HCT116 (cell line): ENCODE measurements at regions not wholly inside any gene's neighbourhood (a gene's known extent, or its start where the extent isn't known, plus 50 kb on each side); places are given as distances from the start of the nearest gene placed in this dataset.
"Not testable (repeated sequence)": the region's sequence is repeated elsewhere in the genome, so short reads cannot be mapped to it uniquely, and the experiment has no call there.

Source experiments
- ATAC-seq: fragments of 200-7000 bp; cut with Tn5 transposase; 2 replicates; pipeline ENCODE4 v1.9.1; 2020; ENCODE audit warnings: mild to moderate bottlenecking, moderate library complexity
- BruUV-seq: library from RNA; stranded (reverse); fragments of 400-500 nt; replicated peaks from 2 replicates; lab custom pipeline; 2021; lab: Mats Ljungman, UMichigan
- CTCF ChIA-PET: fragments of 300-600 bp; sonication (Branson Sonifier 250); formaldehyde crosslinking; loops from one replicate; lab custom pipeline; 2021; ENCODE audit warnings: antibody characterized with exemption; lab: Charles Lee
- POLR2A ChIA-PET: fragments of 300-600, 350-600 bp; sonication (Branson Sonifier 250); formaldehyde crosslinking; loops from one replicate; lab custom pipeline; 2021; ENCODE audit warnings: antibody characterized with exemption; lab: Charles Lee
- RAD21 ChIA-PET, 2 experiments: fragments of 300-600 bp; sonication (Branson Sonifier 250); formaldehyde crosslinking; loops; one replicate each; lab custom pipeline; 2023; ENCODE audit warnings: low total read pairs in 2 of 2; ENCODE audit not compliant: uncharacterized antibody in 2 of 2, unreplicated experiment in 2 of 2, low non-redundant PET in 1 of 2; lab: Charles Lee
- DNase-seq: peaks from one replicate; pipeline ENCODE4 v3.0.0-alpha.2; 2010; ENCODE audit warnings: low read depth, low spot score
- H2AFZ ChIP-seq: fragments of 200-600 bp; shearing (Covaris generic), sonication (generic); 2 replicates; pipeline ENCODE4 v1.6.1; 2017; ENCODE audit warnings: low read depth, mixed run types, mixed read lengths, antibody characterized with exemption, low read length; ENCODE audit not compliant: poor library complexity, severe bottlenecking
- H3K27ac ChIP-seq: 2 replicates; pipeline ENCODE4 v1.5.1; 2012; ENCODE audit warnings: low read depth, low read length
- H3K27me3 ChIP-seq: fragments of 200-600 bp; sonication (generic); 2 replicates; pipeline ENCODE4 v1.6.1; 2016; ENCODE audit warnings: mixed run types, low read length, mixed read lengths; ENCODE audit not compliant: insufficient read depth
- H3K36me3 ChIP-seq, 2 experiments: fragments of 200-500 bp in 1 of 2; fragments of 200-600 bp in 1 of 2; sonication (Bioruptor generic) in 1 of 2; sonication (generic) in 1 of 2; 2 replicates each; pipeline versions ENCODE4 v1.5.1 to v1.6.1; 2014 to 2016; ENCODE audit warnings: low read length in 2 of 2, inconsistent platforms in 1 of 2, mixed read lengths in 1 of 2, mixed run types in 1 of 2; ENCODE audit not compliant: insufficient read depth in 2 of 2, control insufficient read depth in 1 of 2
- H3K4me1 ChIP-seq, 2 experiments: fragments of 200-600 bp in 1 of 2; sonication (generic) in 1 of 2; 2 replicates each; pipeline versions ENCODE4 v1.5.1 to v1.6.1; 2012 to 2017; ENCODE audit warnings: low read length in 2 of 2, inconsistent platforms in 1 of 2, mild to moderate bottlenecking in 1 of 2, mixed read lengths in 1 of 2, mixed run types in 1 of 2, moderate library complexity in 1 of 2; ENCODE audit not compliant: insufficient read depth in 2 of 2, control insufficient read depth in 1 of 2
- H3K4me2 ChIP-seq: fragments of 200-600 bp; sonication (generic); 2 replicates; pipeline ENCODE4 v1.6.1; 2017; ENCODE audit warnings: mixed run types, low read length, mixed read lengths
- H3K4me3 ChIP-seq, 2 experiments: fragments of 200-600 bp in 1 of 2; sonication (generic) in 1 of 2; replicated peaks in 1 of 2; 2 replicates each; pipeline ENCODE4 v1.5.1; 2011 to 2016; ENCODE audit warnings: low read length in 2 of 2, control low read depth in 1 of 2, low read depth in 1 of 2, mild to moderate bottlenecking in 1 of 2, mixed read lengths in 1 of 2, mixed run types in 1 of 2
- H3K79me2 ChIP-seq: fragments of 200-600 bp; sonication (generic); 2 replicates; pipeline ENCODE4 v1.6.1; 2017; ENCODE audit warnings: mild to moderate bottlenecking, mixed run types, low read length, moderate library complexity, mixed read lengths; ENCODE audit not compliant: insufficient read depth
- H3K9ac ChIP-seq: fragments of 200-600 bp; sonication (generic); 2 replicates; pipeline ENCODE4 v1.6.1; 2016; ENCODE audit warnings: low read length, mixed read lengths
- H3K9me2 ChIP-seq: fragments of 200-600 bp; sonication (generic), shearing (Covaris generic); 2 replicates; pipeline ENCODE4 v1.6.1; 2017; ENCODE audit warnings: mixed run types, mild to moderate bottlenecking, moderate library complexity; ENCODE audit not compliant: insufficient read depth
- H3K9me3 ChIP-seq, 2 experiments: fragments of 200-500 bp in 1 of 2; fragments of 200-600 bp in 1 of 2; sonication (Bioruptor generic) in 1 of 2; sonication (generic) in 1 of 2; 2 replicates each; pipeline ENCODE4 v1.6.1; 2014 to 2017; ENCODE audit warnings: low read length in 2 of 2, mixed read lengths in 2 of 2, inconsistent platforms in 1 of 2, low read depth in 1 of 2, mild to moderate bottlenecking in 1 of 2, mixed run types in 1 of 2, moderate library complexity in 1 of 2; ENCODE audit not compliant: control insufficient read depth in 1 of 2, insufficient read depth in 1 of 2
- H4K20me1 ChIP-seq: fragments of 200-600 bp; sonication (generic), shearing (Covaris generic); 2 replicates; pipeline ENCODE4 v1.6.1; 2017; ENCODE audit warnings: mixed run types, mild to moderate bottlenecking, moderate library complexity; ENCODE audit not compliant: insufficient read depth
- CBX3 ChIP-seq: IDR thresholded peaks from 2 replicates; pipeline ENCODE4 v1.6.1; 2012; ENCODE audit warnings: low read depth
- CTCF ChIP-seq, 3 experiments: fragments of 200-600 bp in 1 of 3; sonication (generic) in 1 of 3; IDR thresholded peaks in 2 of 3; conservative IDR thresholded peaks in 1 of 3; 2 replicates each; pipeline ENCODE4 v1.5.1; 2012 to 2017; ENCODE audit warnings: low read depth in 2 of 3, low read length in 2 of 3, antibody characterized with exemption in 1 of 3, borderline replicate concordance in 1 of 3, control low read depth in 1 of 3, mild to moderate bottlenecking in 1 of 3, mixed read lengths in 1 of 3, mixed run types in 1 of 3, moderate library complexity in 1 of 3; ENCODE audit not compliant: insufficient read depth in 1 of 3
- EGR1 ChIP-seq: IDR thresholded peaks from 2 replicates; pipeline ENCODE4 v1.6.1; 2012; ENCODE audit warnings: low read depth
- EZH2 ChIP-seq: fragments of 200-600 bp; sonication (generic); IDR thresholded peaks from 2 replicates; pipeline ENCODE4 v1.6.1; 2017; ENCODE audit warnings: antibody characterized with exemption, mixed run types
- EZH2phosphoT487 ChIP-seq: fragments of 200-600 bp; IDR thresholded peaks from 2 replicates; pipeline ENCODE4 v1.6.1; 2018; ENCODE audit warnings: antibody characterized with exemption, borderline replicate concordance
- POLR2A ChIP-seq: IDR thresholded peaks from 2 replicates; pipeline ENCODE4 v1.7.0; 2011; ENCODE audit warnings: borderline replicate concordance; ENCODE audit not compliant: insufficient read depth, insufficient read length; ENCODE audit errors: extremely low read depth
- SIN3A ChIP-seq: IDR thresholded peaks from 2 replicates; pipeline ENCODE4 v1.6.1; 2012; ENCODE audit warnings: low read depth
- TCF7L2 ChIP-seq: IDR thresholded peaks from 2 replicates; pipeline ENCODE4 v1.7.0; 2011; ENCODE audit warnings: borderline replicate concordance, inconsistent platforms; ENCODE audit not compliant: insufficient read depth, insufficient read length; ENCODE audit errors: extremely low read depth
- ZFX ChIP-seq: fragments of 450-650 bp; IDR thresholded peaks from 2 replicates; pipeline ENCODE4 v1.6.1; 2017
- ZNF274 ChIP-seq: fragments of 200-500 bp; sonication (Bioruptor generic); IDR thresholded peaks from 2 replicates; pipeline ENCODE4 v1.6.1; 2014; ENCODE audit warnings: mild to moderate bottlenecking, low read depth, low read length, inconsistent platforms
- intact Hi-C: fragments of 100-400 bp; cut with micrococcal nuclease; formaldehyde crosslinking; loops from 2 replicates; pipeline ENCODE4 v1.10.0; 2022
- TF ChIP-seq, protein P1 (sequence below): IDR thresholded peaks from 2 replicates; pipeline ENCODE4 v1.6.1; 2012

DNA sequence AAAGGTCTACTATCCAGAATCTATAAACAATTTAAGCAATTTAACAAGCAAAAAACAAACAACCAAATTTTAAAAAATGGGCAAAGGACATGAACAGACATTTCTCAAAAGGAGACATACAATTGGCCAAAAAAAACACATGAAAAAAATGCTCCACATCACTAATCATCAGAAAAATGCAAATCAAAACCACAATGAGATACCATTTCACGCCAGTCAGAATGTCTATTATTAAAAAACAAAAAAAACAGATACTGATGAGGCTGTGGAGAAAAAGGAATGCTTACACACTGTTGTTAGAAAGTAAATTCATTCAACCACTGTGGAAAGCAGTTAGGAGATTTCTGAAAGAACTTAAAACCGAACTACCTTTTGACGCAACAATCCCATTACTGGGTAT, 66.4 kb upstream of the SESTD1 start:
- Histone ChIP-seq H3K36me3 (no peaks in the 10 kb centered on the region), H2AFZ (no peak overlapping the region), H3K4me2 (no peak overlapping the region), H3K9me3 (no peaks in the 10 kb centered on the region; a peak in 2 of 4 replicates), H4K20me1 (no peaks in the 10 kb centered on the region)
- intact Hi-C loops = no loop called here
- ChIA-PET POLR2A (no interaction called here), CTCF (no interaction called here)
- no TSS peak for BruUV-seq
- no peak for ATAC-seq
- TF ChIP-seq EZH2phosphoT487 (no peak), SIN3A (no peak), ZFX (no peak), CTCF (IDR thresholded peaks at IDR 0.05 in 2 of 3, conservative IDR thresholded peaks at IDR 0.05 in 1 of 3; ENCODE audit: borderline replicate concordance in 1 of 3, insufficient read depth in 1 of 3, low read depth in 2 of 3, low read length in 2 of 3) (no peak)
- TF ChIP-seq, all 23 proteins: peak for 0
- RAD21 ChIA-PET = no interaction called here
- Histone ChIP-seq H3K27me3 (no peaks in the 10 kb centered on the region), H3K4me3 (no peak overlapping the region), H3K9me2 (no peaks in the 10 kb centered on the region), H3K4me1 (no peaks in the 10 kb centered on the region), H3K79me2 (no peaks in the 10 kb centered on the region), H3K27ac (no peak overlapping the region), H3K9ac (no peak overlapping the region)
- no peak for DNase-seq

DNA sequence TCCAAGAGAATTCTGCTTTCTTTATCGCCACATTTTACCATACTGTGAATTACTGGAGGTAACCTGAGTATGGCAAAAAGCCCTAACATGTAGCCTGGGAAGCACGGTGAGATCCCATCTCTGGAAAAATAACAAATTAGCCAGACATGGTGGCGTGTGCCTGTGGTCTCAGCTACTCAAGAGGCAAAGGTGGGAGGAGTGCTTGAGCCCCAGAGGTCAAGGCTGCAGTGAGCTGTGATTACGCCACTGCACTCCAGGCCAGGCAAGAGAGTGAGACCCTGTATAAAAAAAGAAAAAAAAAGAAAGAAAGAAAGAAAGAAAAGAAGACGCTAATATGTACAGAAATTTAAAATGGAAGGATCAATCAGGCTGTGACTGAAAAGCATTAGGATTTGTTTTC, 57.7 kb upstream of the SESTD1 start:
- POLR2A ChIA-PET = no interaction called here
- no peak for TF ChIP-seq EZH2phosphoT487
- TF ChIP-seq CBX3 = no peak
- TF ChIP-seq EGR1 = no peak
- TF ChIP-seq POLR2A = no peak
- no peak for TF ChIP-seq ZFX
- TF ChIP-seq TCF7L2 = no peak
- TF ChIP-seq EZH2 = no peak
- no peak for TF ChIP-seq ZNF274
- TF ChIP-seq, protein P1, sequence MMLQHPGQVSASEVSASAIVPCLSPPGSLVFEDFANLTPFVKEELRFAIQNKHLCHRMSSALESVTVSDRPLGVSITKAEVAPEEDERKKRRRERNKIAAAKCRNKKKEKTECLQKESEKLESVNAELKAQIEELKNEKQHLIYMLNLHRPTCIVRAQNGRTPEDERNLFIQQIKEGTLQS = no peak
- TF ChIP-seq, all 23 proteins: peak for 0
- no peaks in the 10 kb centered on the region for H3K27me3 ChIP-seq
- no peaks in the 10 kb centered on the region for H3K79me2 ChIP-seq
- H2AFZ ChIP-seq = no peak overlapping the region
- ChIA-PET RAD21 (no interaction called here), CTCF (no interaction called here)
- H3K4me2 ChIP-seq = no peak overlapping the region
- H3K4me3 ChIP-seq = no peak overlapping the region
- no TSS peak for BruUV-seq
- DNase-seq = no peak
- H3K4me1 ChIP-seq = no peaks in the 10 kb centered on the region
- H3K9ac ChIP-seq = no peak overlapping the region
- no peaks in the 10 kb centered on the region for H4K20me1 ChIP-seq
- H3K27ac ChIP-seq = no peak overlapping the region
- H3K9me2 ChIP-seq = no peaks in the 10 kb centered on the region
- no peaks in the 10 kb centered on the region for H3K9me3 ChIP-seq
- no peaks in the 10 kb centered on the region for H3K36me3 ChIP-seq
- intact Hi-C loops = no loop called here
- ATAC-seq = no peak

DNA sequence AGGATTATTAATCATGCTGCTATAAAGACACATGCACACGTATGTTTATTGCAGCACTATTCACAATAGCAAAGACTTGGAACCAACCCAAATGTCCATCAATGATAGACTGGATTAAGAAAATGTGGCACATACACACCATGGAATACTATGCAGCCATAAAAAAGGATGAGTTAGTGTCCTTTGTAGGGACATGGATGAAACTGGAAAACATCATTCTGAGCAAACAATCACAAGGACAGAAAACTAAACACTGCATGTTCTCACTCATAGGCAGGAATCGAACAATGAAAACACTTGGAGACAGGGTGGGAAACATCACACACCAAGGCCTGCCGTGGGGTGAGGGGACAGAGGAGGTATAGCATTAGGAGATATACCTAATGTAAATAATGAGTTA, 56.4 kb upstream of the SESTD1 start:
- H3K79me2 ChIP-seq, H2AFZ ChIP-seq, intact Hi-C loops, POLR2A ChIA-PET, CTCF ChIA-PET, H3K36me3 ChIP-seq, H3K4me2 ChIP-seq, ATAC-seq, H3K9me2 ChIP-seq, H4K20me1 ChIP-seq, H3K9me3 ChIP-seq, H3K9ac ChIP-seq, RAD21 ChIA-PET, H3K27me3 ChIP-seq, H3K27ac ChIP-seq, BruUV-seq, H3K4me1 ChIP-seq, DNase-seq, H3K4me3 ChIP-seq: not testable (repeated sequence)
